BLaER1 treated with 17β-estradiol and CSF1 and Interleukin-3, amounts not matched to agents 10 nM and 100 nM (cell line): ENCODE measurements at regions not wholly inside any gene's neighbourhood (a gene's known extent, or its start where the extent isn't known, plus 50 kb on each side); places are given as distances from the start of the nearest gene placed in this dataset.

ENCODE experiments used
- H3K27ac ChIP-seq, 11 experiments: shearing (Covaris generic); formaldehyde crosslinking; 2 replicates each; pipeline ENCODE4 v1.8.1; 2022
- H3K27me3 ChIP-seq, 11 experiments: shearing (Covaris generic); formaldehyde crosslinking; 2 replicates each; pipeline ENCODE4 v1.8.1; 2022
- H3K36me3 ChIP-seq, 11 experiments: shearing (Covaris generic); formaldehyde crosslinking; 2 replicates each; pipeline ENCODE4 v1.8.1; 2022
- H3K4me1 ChIP-seq, 10 experiments: shearing (Covaris generic); formaldehyde crosslinking; 2 replicates each; pipeline ENCODE4 v1.8.1; 2022
- H3K4me2 ChIP-seq, 11 experiments: shearing (Covaris generic); formaldehyde crosslinking; 2 replicates each; pipeline ENCODE4 v1.8.1; 2022
- H3K4me3 ChIP-seq, 10 experiments: shearing (Covaris generic); formaldehyde crosslinking; 2 replicates each; pipeline ENCODE4 v1.8.1; 2022
- H3K9ac ChIP-seq, 11 experiments: shearing (Covaris generic); formaldehyde crosslinking; 2 replicates each; pipeline ENCODE4 v1.8.1; 2022
- H3K9me3 ChIP-seq, 11 experiments: shearing (Covaris generic); formaldehyde crosslinking; replicated peaks in 1 of 11; 2 replicates each; pipeline ENCODE4 v1.8.1; 2022
- H4K20me1 ChIP-seq, 11 experiments: shearing (Covaris generic); formaldehyde crosslinking; 2 replicates each; pipeline ENCODE4 v1.8.1; 2022
- Cebpa-rat ChIP-seq, 11 experiments: shearing (Covaris generic); IDR thresholded peaks; 2 replicates each; pipeline ENCODE4 v1.8.1; 2022

GRCh38 chr4:92199135-92199534 lies 104.6 kb upstream of the GRID2 start:
- Histone ChIP-seq H3K9me3 (no peaks in the 10 kb centered on the region), H3K4me3 (no peak overlapping the region), H3K9ac (no peak overlapping the region), H3K4me1 (no peaks in the 10 kb centered on the region), H3K4me2 (no peak overlapping the region), H4K20me1 (no peaks in the 10 kb centered on the region), H3K27ac (no peak overlapping the region), H3K27me3 (no peaks in the 10 kb centered on the region), H3K36me3 (no peaks in the 10 kb centered on the region)
- TF ChIP-seq Cebpa-rat (IDR thresholded peaks at IDR 0.05), result no peak

GRCh38 chr4:92210906-92211305 lies 92.9 kb upstream of the GRID2 start:
- Histone ChIP-seq H4K20me1 (no peaks in the 10 kb centered on the region), H3K4me1 (no peaks in the 10 kb centered on the region), H3K36me3 (no peaks in the 10 kb centered on the region), H3K27me3 (no peaks in the 10 kb centered on the region), H3K9me3 (no peaks in the 10 kb centered on the region), H3K4me3 (no peak overlapping the region), H3K27ac (no peak overlapping the region), H3K9ac (no peak overlapping the region), H3K4me2 (no peak overlapping the region)
- TF ChIP-seq Cebpa-rat (IDR thresholded peaks at IDR 0.05), result no peak

GRCh38 chr4:92215476-92215875 lies 88.3 kb upstream of the GRID2 start:
- TF ChIP-seq Cebpa-rat (IDR thresholded peaks at IDR 0.05), result no peak
- no peak overlapping the region for H3K4me3 ChIP-seq

GRCh38 chr4:92231511-92231910 lies 72.3 kb upstream of the GRID2 start:
- Histone ChIP-seq H3K9ac (no peak overlapping the region), H3K27ac (no peak overlapping the region), H3K9me3 (no peaks in the 10 kb centered on the region), H3K4me1 (no peaks in the 10 kb centered on the region), H3K4me2 (no peak overlapping the region), H3K27me3 (no peaks in the 10 kb centered on the region), H3K36me3 (no peaks in the 10 kb centered on the region), H3K4me3 (no peak overlapping the region), H4K20me1 (no peaks in the 10 kb centered on the region)
- TF ChIP-seq Cebpa-rat (IDR thresholded peaks at IDR 0.05), result no peak

More at GRCh38 chr4:92215476-92215875, 88.3 kb upstream of the GRID2 start:
- Histone ChIP-seq H3K27me3 (no peaks in the 10 kb centered on the region), H3K9me3 (peaks cover 0 to 12% (median 0%) of the 10 kb centered on the region in 11 experiments; a peak in 2 of 22 replicates), H3K4me1 (no peaks in the 10 kb centered on the region), H4K20me1 (no peaks in the 10 kb centered on the region), H3K4me2 (no peak overlapping the region), H3K36me3 (no peaks in the 10 kb centered on the region), H3K27ac (no peak overlapping the region), H3K9ac (no peak overlapping the region)

- Histone ChIP-seq H3K27ac (no peak overlapping the region), H3K4me2 (no peak overlapping the region), H3K4me1 (no peaks in the 10 kb centered on the region), H3K9me3 (no peaks in the 10 kb centered on the region), H3K9ac (no peak overlapping the region), H3K27me3 (no peaks in the 10 kb centered on the region), H3K4me3 (no peak overlapping the region), H3K36me3 (no peaks in the 10 kb centered on the region), H4K20me1 (no peaks in the 10 kb centered on the region)
- TF ChIP-seq Cebpa-rat (IDR thresholded peaks at IDR 0.05), result no peak
These were observed 71.2 kb upstream of the GRID2 start for GRCh38 chr4:92232566-92232965.

- Histone ChIP-seq H3K4me3 (no peak overlapping the region), H3K27ac (no peak overlapping the region), H3K27me3 (no peaks in the 10 kb centered on the region), H3K9ac (no peak overlapping the region), H3K4me2 (no peak overlapping the region), H3K36me3 (no peaks in the 10 kb centered on the region), H3K4me1 (no peaks in the 10 kb centered on the region), H4K20me1 (no peaks in the 10 kb centered on the region), H3K9me3 (peaks cover 0 to 6% (median 0%) of the 10 kb centered on the region in 11 experiments; a peak in 3 of 22 replicates)
- TF ChIP-seq Cebpa-rat (IDR thresholded peaks at IDR 0.05), result no peak
These were observed 69.2 kb upstream of the GRID2 start for GRCh38 chr4:92234393-92235176.

- Histone ChIP-seq H3K4me2 (no peak overlapping the region), H3K27ac (no peak overlapping the region), H3K27me3 (no peaks in the 10 kb centered on the region), H3K36me3 (no peaks in the 10 kb centered on the region), H3K9me3 (peaks cover 0 to 13% (median 0%) of the 10 kb centered on the region in 11 experiments; a peak in 3 of 22 replicates), H3K4me3 (no peak overlapping the region), H3K9ac (no peak overlapping the region), H4K20me1 (no peaks in the 10 kb centered on the region), H3K4me1 (no peaks in the 10 kb centered on the region)
- TF ChIP-seq Cebpa-rat (IDR thresholded peaks at IDR 0.05), result no peak
These were observed 68.0 kb upstream of the GRID2 start for GRCh38 chr4:92235731-92236130.

- Histone ChIP-seq H3K4me2 (no peak overlapping the region), H4K20me1 (no peaks in the 10 kb centered on the region), H3K9me3 (peaks cover 0 to 13% (median 0%) of the 10 kb centered on the region in 11 experiments; a peak in 3 of 22 replicates), H3K27ac (no peak overlapping the region), H3K4me3 (no peak overlapping the region), H3K9ac (no peak overlapping the region), H3K36me3 (no peaks in the 10 kb centered on the region), H3K4me1 (no peaks in the 10 kb centered on the region), H3K27me3 (no peaks in the 10 kb centered on the region)
- TF ChIP-seq Cebpa-rat (IDR thresholded peaks at IDR 0.05), result no peak
These were observed 66.9 kb upstream of the GRID2 start for GRCh38 chr4:92236877-92237276.

- Histone ChIP-seq H3K36me3 (no peaks in the 10 kb centered on the region), H3K4me1 (no peaks in the 10 kb centered on the region), H3K9ac (no peak overlapping the region), H3K4me3 (no peak overlapping the region), H3K9me3 (peaks cover 0 to 13% (median 0%) of the 10 kb centered on the region in 11 experiments; a peak in 3 of 22 replicates), H3K4me2 (no peak overlapping the region), H3K27me3 (no peaks in the 10 kb centered on the region), H3K27ac (no peak overlapping the region), H4K20me1 (no peaks in the 10 kb centered on the region)
- TF ChIP-seq Cebpa-rat (IDR thresholded peaks at IDR 0.05), result no peak
These were observed 66.2 kb upstream of the GRID2 start for GRCh38 chr4:92237559-92237958.

GRCh38 chr4:92241094-92241493 lies 62.7 kb upstream of the GRID2 start:
- no peaks in the 10 kb centered on the region for H4K20me1 ChIP-seq
- no peak overlapping the region for H3K4me2 ChIP-seq
- no peaks in the 10 kb centered on the region for H3K27me3 ChIP-seq
- TF ChIP-seq Cebpa-rat (IDR thresholded peaks at IDR 0.05), result no peak
- H3K4me3 ChIP-seq, result no peak overlapping the region
- no peak overlapping the region for H3K27ac ChIP-seq
- H3K9ac ChIP-seq, result no peak overlapping the region
- no peaks in the 10 kb centered on the region for H3K4me1 ChIP-seq
- H3K9me3 ChIP-seq, result peaks cover 0 to 13% (median 0%) of the 10 kb centered on the region in 11 experiments; a peak in 3 of 22 replicates
- H3K36me3 ChIP-seq, result no peaks in the 10 kb centered on the region
